Vagina (tissue), 2 donors: ENCODE measurements at regions not wholly inside any gene's neighbourhood (a gene's known extent, or its start where the extent isn't known, plus 50 kb on each side); places are given as distances from the start of the nearest gene placed in this dataset.

Source experiments
- POLR2A ChIP-seq, 2 donors: fragments of 450-650 bp; IDR thresholded peaks; one replicate each; pipeline ENCODE4 v1.6.1; 2017; ENCODE audit warnings: antibody characterized with exemption in 2 of 2, mild to moderate bottlenecking in 2 of 2, moderate library complexity in 2 of 2
- POLR2AphosphoS5 ChIP-seq, 2 donors: sonication (generic); formaldehyde crosslinking; IDR thresholded peaks; one replicate each; pipeline ENCODE4 v1.9.0; 2017; ENCODE audit warnings: antibody characterized with exemption in 2 of 2, mild to moderate bottlenecking in 2 of 2, low read depth in 1 of 2; ENCODE audit not compliant: insufficient read depth in 1 of 2
- TF ChIP-seq, protein P1 (sequence below), 3 experiments: fragments of 450-650 bp in 2 of 3; fragments of 200-600 bp in 1 of 3; sonication (generic) in 1 of 3; IDR thresholded peaks; one replicate each; pipeline ENCODE4 v1.5.1; 2017 to 2019; ENCODE audit warnings: antibody characterized with exemption in 3 of 3, mild to moderate bottlenecking in 2 of 3, moderate library complexity in 2 of 3

DNA sequence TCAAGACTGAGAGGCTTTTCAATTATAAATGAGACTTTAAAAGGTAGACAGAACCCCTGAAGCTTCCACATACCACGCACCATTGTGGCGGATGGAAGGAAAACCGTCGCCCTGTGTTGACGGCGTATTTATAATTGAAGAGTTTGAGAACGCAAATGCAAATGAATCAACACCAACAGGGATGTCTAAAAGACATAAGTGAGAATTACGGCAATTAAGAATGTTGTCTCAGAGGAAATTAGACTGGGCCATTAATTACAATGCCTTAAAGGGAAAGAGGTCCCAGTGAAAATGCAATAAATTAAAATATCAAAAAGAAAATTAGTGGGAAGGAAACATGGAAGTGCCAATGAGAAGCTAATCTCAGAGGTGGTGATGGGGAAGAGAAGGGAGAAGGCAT lies 148.5 kb upstream of the XYLT1 start:
- no peak for TF ChIP-seq POLR2AphosphoS5 (IDR thresholded peaks at IDR 0.05; ENCODE audit: insufficient read depth in 1 of 2, low read depth in 1 of 2)
- no peak for TF ChIP-seq POLR2A (IDR thresholded peaks at IDR 0.05)
- TF ChIP-seq, protein P1, sequence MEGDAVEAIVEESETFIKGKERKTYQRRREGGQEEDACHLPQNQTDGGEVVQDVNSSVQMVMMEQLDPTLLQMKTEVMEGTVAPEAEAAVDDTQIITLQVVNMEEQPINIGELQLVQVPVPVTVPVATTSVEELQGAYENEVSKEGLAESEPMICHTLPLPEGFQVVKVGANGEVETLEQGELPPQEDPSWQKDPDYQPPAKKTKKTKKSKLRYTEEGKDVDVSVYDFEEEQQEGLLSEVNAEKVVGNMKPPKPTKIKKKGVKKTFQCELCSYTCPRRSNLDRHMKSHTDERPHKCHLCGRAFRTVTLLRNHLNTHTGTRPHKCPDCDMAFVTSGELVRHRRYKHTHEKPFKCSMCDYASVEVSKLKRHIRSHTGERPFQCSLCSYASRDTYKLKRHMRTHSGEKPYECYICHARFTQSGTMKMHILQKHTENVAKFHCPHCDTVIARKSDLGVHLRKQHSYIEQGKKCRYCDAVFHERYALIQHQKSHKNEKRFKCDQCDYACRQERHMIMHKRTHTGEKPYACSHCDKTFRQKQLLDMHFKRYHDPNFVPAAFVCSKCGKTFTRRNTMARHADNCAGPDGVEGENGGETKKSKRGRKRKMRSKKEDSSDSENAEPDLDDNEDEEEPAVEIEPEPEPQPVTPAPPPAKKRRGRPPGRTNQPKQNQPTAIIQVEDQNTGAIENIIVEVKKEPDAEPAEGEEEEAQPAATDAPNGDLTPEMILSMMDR (IDR thresholded peaks at IDR 0.05): no peak
